ENCODE measurements at regions not wholly inside any gene's neighbourhood (a gene's known extent, or its start where the extent isn't known, plus 50 kb on each side); places are given as distances from the start of the nearest gene placed in this dataset.
A peak's percentile ranks its signal among the peaks of the same experiment; 100 is the strongest.
"Not testable (repeated sequence)": the region's sequence is repeated elsewhere in the genome, so short reads cannot be mapped to it uniquely, and the experiment has no call there.

GRCh38 chr4:114383067-114383466 is 215.5 kb upstream of the UGT8 start:
- DNase-seq: peak; percentile 34

GRCh38 chr4:114383721-114384120 is 214.9 kb upstream of the UGT8 start:
- peak; percentile 94 for DNase-seq

- peak; percentile 56 for DNase-seq
These were observed 214.0 kb upstream of the UGT8 start for GRCh38 chr4:114384629-114385028.

- no peak for DNase-seq
These were observed 213.2 kb upstream of the UGT8 start for GRCh38 chr4:114385195-114385985.

GRCh38 chr4:114386637-114387233 is 211.9 kb upstream of the UGT8 start:
- peak; percentile 40 for DNase-seq

GRCh38 chr4:114389070-114389685 is 209.4 kb upstream of the UGT8 start:
- no peak for DNase-seq

GRCh38 chr4:114393295-114394038 is 205.1 kb upstream of the UGT8 start:
- no peak for DNase-seq

GRCh38 chr4:114396808-114397207 is 201.8 kb upstream of the UGT8 start:
- no peak for DNase-seq

GRCh38 chr4:114398410-114398809 is 200.2 kb upstream of the UGT8 start:
- no peak for DNase-seq

GRCh38 chr4:114399105-114399504 is 199.5 kb upstream of the UGT8 start:
- no peak for DNase-seq

- no peak for DNase-seq
These were observed 198.1 kb upstream of the UGT8 start for GRCh38 chr4:114400531-114400930.

- DNase-seq: no peak
These were observed 197.1 kb upstream of the UGT8 start for GRCh38 chr4:114401483-114401882.

- no peak for DNase-seq
These were observed 181.4 kb upstream of the UGT8 start for GRCh38 chr4:114417214-114417613.

- no peak for DNase-seq
These were observed 178.5 kb upstream of the UGT8 start for GRCh38 chr4:114420069-114420468.

GRCh38 chr4:114423582-114423981 is 175.0 kb upstream of the UGT8 start:
- DNase-seq: no peak

GRCh38 chr4:114435116-114435515 is 163.5 kb upstream of the UGT8 start:
- no peak for DNase-seq

- DNase-seq: no peak
These were observed 155.8 kb upstream of the UGT8 start for GRCh38 chr4:114442856-114443255.

GRCh38 chr4:114444211-114444610 is 154.4 kb upstream of the UGT8 start:
- DNase-seq: no peak

- not testable (repeated sequence) for DNase-seq
These were observed 150.6 kb upstream of the UGT8 start for GRCh38 chr4:114447963-114448516.

GRCh38 chr4:114458728-114459127 is 139.9 kb upstream of the UGT8 start:
- DNase-seq: no peak

- DNase-seq: no peak
These were observed 133.8 kb upstream of the UGT8 start for GRCh38 chr4:114464726-114465272.

- no peak for DNase-seq
These were observed 132.8 kb upstream of the UGT8 start for GRCh38 chr4:114465766-114466165.

- DNase-seq: no peak
These were observed 132.3 kb upstream of the UGT8 start for GRCh38 chr4:114466299-114466698.

Measured in fibroblast of skin of right quadriceps (primary cell).